Erythroblast (primary cell): ENCODE measurements at regions not wholly inside any gene's neighbourhood (a gene's known extent, or its start where the extent isn't known, plus 50 kb on each side); places are given as distances from the start of the nearest gene placed in this dataset.
"Not testable (repeated sequence)": the region's sequence is repeated elsewhere in the genome, so short reads cannot be mapped to it uniquely, and the experiment has no call there.

ENCODE experiments used
- DNase-seq, 2 experiments: peaks; one replicate each; lab custom pipeline; 2025; lab: John Stamatoyannopoulos, UW
- GATA1 ChIP-seq: IDR thresholded peaks from 2 replicates; pipeline ENCODE4 v1.6.1; 2011; ENCODE audit warnings: low read depth, mild to moderate bottlenecking, control low read depth, low read length, moderate library complexity
- POLR2A ChIP-seq: IDR thresholded peaks from 2 replicates; pipeline ENCODE4 v1.6.1; 2011; ENCODE audit warnings: mild to moderate bottlenecking, low read length

GRCh38 chr4:103948244-103949018 lies 228.6 kb upstream of the TACR3 start:
- TF ChIP-seq GATA1 (no peak), POLR2A (no peak)

GRCh38 chr4:103947617-103948016 lies 227.8 kb upstream of the TACR3 start:
- no peak for TF ChIP-seq POLR2A
- no peak for TF ChIP-seq GATA1

More at GRCh38 chr4:103948244-103949018, 228.6 kb upstream of the TACR3 start:
- no peak for DNase-seq

GRCh38 chr4:103946621-103947268 lies 227.0 kb upstream of the TACR3 start:
- not testable (repeated sequence) for DNase-seq

More at GRCh38 chr4:103947617-103948016, 227.8 kb upstream of the TACR3 start:
- DNase-seq: no peak

GRCh38 chr4:103938488-103938887 lies 218.7 kb upstream of the TACR3 start:
- no peak for DNase-seq
- no peak for TF ChIP-seq POLR2A
- no peak for TF ChIP-seq GATA1

- no peak for DNase-seq
- TF ChIP-seq POLR2A: no peak
- TF ChIP-seq GATA1: no peak
Observed at GRCh38 chr4:103936653-103937145, 216.9 kb upstream of the TACR3 start.

GRCh38 chr4:103934178-103934789 lies 214.5 kb upstream of the TACR3 start:
- DNase-seq: peak; percentile 42 to 71
- TF ChIP-seq GATA1 (no peak), POLR2A (no peak)

GRCh38 chr4:103928370-103928769 lies 208.6 kb upstream of the TACR3 start:
- DNase-seq: no peak
- TF ChIP-seq POLR2A: no peak

- no peak for DNase-seq
- TF ChIP-seq GATA1 (no peak), POLR2A (no peak)
Observed at GRCh38 chr4:103923551-103923950, 203.8 kb upstream of the TACR3 start.

- no peak for TF ChIP-seq POLR2A
- no peak for TF ChIP-seq GATA1
- no peak for DNase-seq
Observed at GRCh38 chr4:103918214-103918613, 198.4 kb upstream of the TACR3 start.

- DNase-seq: peak in 1 of 2 experiments; percentile 2
Observed at GRCh38 chr4:103915224-103915869, 195.6 kb upstream of the TACR3 start.

GRCh38 chr4:103907414-103907813 lies 187.6 kb upstream of the TACR3 start:
- no peak for DNase-seq
- TF ChIP-seq POLR2A (no peak), GATA1 (no peak)

More at GRCh38 chr4:103915224-103915869, 195.6 kb upstream of the TACR3 start:
- TF ChIP-seq GATA1: no peak
- no peak for TF ChIP-seq POLR2A

GRCh38 chr4:103904123-103904522 lies 184.3 kb upstream of the TACR3 start:
- no peak for DNase-seq
- no peak for TF ChIP-seq GATA1
- TF ChIP-seq POLR2A: no peak

GRCh38 chr4:103902730-103903129 lies 182.9 kb upstream of the TACR3 start:
- no peak for DNase-seq
- TF ChIP-seq POLR2A: no peak
- TF ChIP-seq GATA1: no peak

GRCh38 chr4:103895876-103896465 lies 176.2 kb upstream of the TACR3 start:
- DNase-seq: no peak
- no peak for TF ChIP-seq GATA1
- no peak for TF ChIP-seq POLR2A
